Uterus (tissue), 2 donors: ENCODE measurements at regions not wholly inside any gene's neighbourhood (a gene's known extent, or its start where the extent isn't known, plus 50 kb on each side); places are given as distances from the start of the nearest gene placed in this dataset.

Experiments
- CTCF ChIP-seq, 4 experiments: fragments of 200-600 bp in 2 of 4; fragments of 450-650 bp in 2 of 4; sonication (generic) in 2 of 4; IDR thresholded peaks; one replicate each; pipeline ENCODE4 v1.5.1; 2016 to 2019; ENCODE audit warnings: antibody characterized with exemption in 4 of 4, mild to moderate bottlenecking in 2 of 4, moderate library complexity in 1 of 4
- POLR2A ChIP-seq, 2 donors: fragments of 450-650 bp; IDR thresholded peaks; one replicate each; pipeline ENCODE4 v1.6.1; 2016; ENCODE audit warnings: antibody characterized with exemption in 2 of 2, mild to moderate bottlenecking in 1 of 2, moderate library complexity in 1 of 2

GRCh38 chr20:39210341-39211036 lies 248.3 kb downstream of the DHX35 start:
- TF ChIP-seq CTCF (IDR thresholded peaks at IDR 0.05) (no peak), POLR2A (IDR thresholded peaks at IDR 0.05) (no peak)
